Hepatocyte (in vitro differentiated cells): ENCODE measurements at regions not wholly inside any gene's neighbourhood (a gene's known extent, or its start where the extent isn't known, plus 50 kb on each side); places are given as distances from the start of the nearest gene placed in this dataset.

ENCODE experiments used
- CTCF ChIP-seq: fragments of 200-600 bp; sonication (generic); IDR thresholded peaks from 2 replicates; pipeline ENCODE4 v1.5.1; 2016; ENCODE audit warnings: antibody characterized with exemption, mild to moderate bottlenecking; ENCODE audit not compliant: poor library complexity
- EZH2 ChIP-seq: fragments of 200-600 bp; sonication (generic); IDR thresholded peaks from 2 replicates; pipeline ENCODE4 v1.6.1; 2016; ENCODE audit warnings: antibody characterized with exemption, mild to moderate bottlenecking, borderline replicate concordance
- EZH2phosphoT487 ChIP-seq: fragments of 200-600 bp; sonication (generic); IDR thresholded peaks from one replicate; pipeline ENCODE4 v1.6.1; 2018; ENCODE audit warnings: antibody characterized with exemption, mild to moderate bottlenecking, low read depth, moderate library complexity; ENCODE audit not compliant: unreplicated experiment, severe bottlenecking

DNA sequence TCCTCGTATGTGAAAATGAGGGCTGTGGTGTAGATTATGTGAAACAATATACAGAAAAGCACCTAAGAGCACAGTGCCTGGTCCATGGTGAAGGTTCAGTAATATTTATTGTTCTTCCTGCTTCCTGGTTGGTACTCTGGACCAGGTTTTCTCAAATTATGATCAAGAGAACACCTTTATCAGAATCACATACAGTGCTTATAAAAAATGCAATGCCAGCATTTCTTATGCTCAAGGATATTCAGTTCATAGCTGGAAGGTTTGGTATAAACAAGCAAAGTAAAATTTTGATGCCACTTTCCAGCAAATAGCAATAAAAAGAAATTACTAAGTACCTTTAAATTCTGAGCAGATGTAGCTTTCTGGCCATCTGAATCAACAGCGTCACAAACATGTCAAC is 1412.4 kb downstream of the RPA4 start:
- no peak for TF ChIP-seq CTCF
- TF ChIP-seq EZH2 = no peak
- TF ChIP-seq EZH2phosphoT487 = no peak
